Femur (tissue), 1 donor: ENCODE measurements at regions not wholly inside any gene's neighbourhood (a gene's known extent, or its start where the extent isn't known, plus 50 kb on each side); places are given as distances from the start of the nearest gene placed in this dataset.
"Not testable (repeated sequence)": the region's sequence is repeated elsewhere in the genome, so short reads cannot be mapped to it uniquely, and the experiment has no call there.

Source experiments
- DNase-seq: peaks from one replicate; pipeline ENCODE4 v3.0.0-alpha.2; 2017

DNA sequence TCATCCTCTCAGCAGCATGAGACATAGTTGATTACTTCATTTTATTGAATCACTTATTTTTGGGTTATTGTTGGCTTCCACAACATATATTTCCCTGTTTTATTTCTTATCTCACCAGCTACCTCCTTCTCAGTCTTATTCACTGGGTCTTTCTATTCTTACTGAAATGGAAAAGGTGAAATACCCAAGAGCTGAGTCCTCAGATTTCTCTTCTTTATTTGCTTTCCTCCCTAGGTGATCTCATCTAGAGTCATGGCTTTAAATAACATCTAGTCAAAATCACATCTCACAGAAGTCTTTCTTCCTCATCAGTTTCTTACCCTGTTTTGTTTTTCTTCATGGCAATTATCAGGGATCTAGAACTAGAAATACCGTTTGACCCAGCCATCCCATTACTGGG is 105.0 kb upstream of the RBBP8 start:
- DNase-seq = no peak

DNA sequence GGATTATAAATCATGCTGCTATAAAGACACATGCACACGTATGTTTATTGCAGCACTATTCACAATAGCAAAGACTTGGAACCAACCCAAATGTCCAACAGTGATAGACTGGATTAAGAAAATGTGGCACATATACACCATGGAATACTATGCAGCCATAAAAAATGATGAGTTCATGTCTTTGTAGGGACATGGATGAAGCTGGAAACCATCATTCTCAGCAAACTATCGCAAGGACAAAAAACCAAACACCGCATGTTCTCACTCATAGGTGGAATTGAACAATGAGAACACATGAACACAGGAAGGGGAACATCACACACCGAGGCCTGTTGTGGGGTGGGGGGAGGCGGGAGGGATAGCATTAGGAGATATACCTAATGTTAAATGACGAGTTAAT is 104.5 kb upstream of the RBBP8 start:
- DNase-seq = not testable (repeated sequence)

DNA sequence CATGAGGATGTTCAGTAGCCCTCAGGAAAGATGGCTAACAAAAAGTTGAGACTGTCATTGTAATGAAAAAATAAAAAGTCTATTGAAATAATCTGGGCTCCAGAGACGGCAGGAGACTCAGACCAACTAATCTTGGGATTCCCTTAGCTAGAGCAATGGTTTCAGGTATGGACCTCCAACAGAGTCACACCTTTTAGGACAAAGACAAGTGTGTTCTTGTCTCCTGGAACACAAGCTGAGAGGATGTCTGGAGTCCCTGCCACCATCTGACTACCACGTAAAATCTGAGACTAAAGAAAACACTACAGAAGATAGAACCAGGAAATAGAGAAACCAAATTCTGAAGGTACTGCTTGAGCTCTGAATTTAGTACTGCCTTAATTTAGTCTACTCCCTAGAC is 103.3 kb upstream of the RBBP8 start:
- DNase-seq = no peak

DNA sequence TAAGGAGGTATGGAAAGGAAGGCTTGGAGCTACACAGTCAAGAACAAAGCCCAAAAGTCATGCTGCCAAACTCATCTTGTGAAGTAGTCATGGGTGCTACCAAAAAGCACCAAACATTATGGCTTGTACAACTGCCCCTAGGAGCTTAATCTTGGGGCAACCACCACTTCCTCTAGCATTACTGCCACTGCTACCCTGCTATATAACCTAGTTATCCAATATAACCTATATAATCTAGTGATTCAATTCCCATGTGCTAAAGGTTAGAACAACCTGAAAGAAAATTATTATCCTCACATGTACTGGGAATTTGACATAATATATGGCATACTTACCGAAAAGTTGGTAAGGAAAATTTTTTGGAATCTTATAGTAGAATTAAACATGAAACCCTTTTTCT is 102.6 kb upstream of the RBBP8 start:
- DNase-seq = no peak

DNA sequence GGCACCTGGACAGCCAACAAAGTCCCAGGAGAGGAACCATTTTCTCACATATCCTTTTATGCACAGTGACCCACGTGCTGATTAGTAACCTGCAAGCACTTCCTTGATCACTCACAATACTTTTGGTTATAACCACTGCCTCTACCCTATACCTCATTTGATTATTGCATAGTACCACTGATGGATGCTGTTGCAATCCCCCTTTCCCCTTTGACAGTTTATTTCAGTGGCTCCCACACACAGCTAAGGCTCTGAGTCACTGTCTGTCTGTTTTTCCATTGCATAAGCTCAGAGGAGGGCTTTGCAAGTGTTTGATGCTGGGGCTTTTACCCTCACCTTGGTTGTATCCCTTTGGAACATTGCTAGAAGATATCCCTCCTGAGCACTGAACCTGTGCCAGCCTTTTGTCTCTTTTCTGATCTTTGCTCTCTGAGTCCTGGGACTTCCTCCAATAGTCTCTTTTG is 101.7 kb upstream of the RBBP8 start:
- no peak for DNase-seq

DNA sequence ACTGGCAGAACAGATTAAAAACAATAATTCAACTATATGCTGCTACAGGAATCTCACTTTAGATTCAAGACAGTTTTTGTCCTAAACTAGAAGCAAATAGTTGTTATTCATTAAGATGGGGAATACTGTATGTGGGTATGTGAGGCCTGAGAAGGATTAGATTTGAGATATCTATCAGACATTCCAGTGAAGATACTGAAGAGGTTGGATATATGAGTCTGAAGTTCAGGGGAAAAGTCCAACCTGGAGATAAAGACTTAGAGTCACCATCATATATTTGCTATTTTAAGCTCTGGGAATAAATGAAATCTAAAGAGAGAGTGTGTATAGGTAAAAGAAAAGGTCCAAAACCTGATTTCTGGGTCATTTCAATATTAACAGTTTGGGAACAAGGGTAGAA is 96.2 kb upstream of the RBBP8 start:
- DNase-seq = no peak

DNA sequence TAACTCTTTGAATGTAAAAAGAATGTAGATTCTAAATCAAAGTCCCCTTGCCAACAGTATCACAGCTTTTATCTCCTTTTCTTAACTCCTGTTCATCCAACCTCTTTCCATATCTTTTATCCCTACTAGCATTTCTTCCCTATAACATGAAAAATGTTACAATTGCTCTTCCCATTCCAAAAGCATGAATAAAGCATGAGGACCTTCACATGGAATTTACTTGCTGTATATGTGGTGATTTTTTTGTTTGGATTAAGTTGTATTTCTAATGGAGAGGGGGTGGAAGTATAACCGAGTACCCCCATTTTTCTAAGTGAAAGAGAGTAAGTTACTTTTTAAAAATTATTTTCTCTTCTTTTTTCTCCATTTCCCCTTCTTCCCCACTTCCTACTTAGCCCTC is 94.9 kb upstream of the RBBP8 start:
- no peak for DNase-seq

DNA sequence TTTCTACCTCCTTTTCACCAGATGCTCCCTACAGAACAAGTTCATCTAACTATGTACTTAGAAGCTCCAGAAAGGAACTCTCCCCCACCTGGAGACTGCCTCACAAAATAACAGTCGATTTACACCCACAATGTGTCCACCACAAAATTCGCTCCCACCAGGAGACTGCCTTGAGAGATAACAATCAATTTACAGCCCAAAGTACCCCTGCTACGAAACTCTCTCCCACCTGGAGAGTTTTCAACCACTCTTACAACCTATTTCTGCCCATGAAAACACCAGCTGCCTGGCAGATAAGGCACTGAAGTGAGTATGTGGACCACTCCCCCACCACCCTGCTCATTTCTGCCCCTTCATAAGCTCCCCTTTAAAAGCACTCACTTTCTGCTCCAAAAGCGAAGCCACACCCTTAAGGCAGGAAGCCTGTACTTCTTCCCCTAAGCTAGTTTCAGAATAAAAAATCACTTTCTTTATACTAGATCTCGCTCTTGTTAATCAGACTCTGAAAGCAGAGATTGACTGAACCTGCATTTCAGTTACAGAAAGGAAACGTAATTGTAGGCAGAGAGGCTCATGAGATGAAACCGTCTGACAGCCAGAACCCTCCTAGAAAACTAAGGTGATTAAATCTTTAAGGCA is 94.4 kb upstream of the RBBP8 start:
- DNase-seq = no peak

DNA sequence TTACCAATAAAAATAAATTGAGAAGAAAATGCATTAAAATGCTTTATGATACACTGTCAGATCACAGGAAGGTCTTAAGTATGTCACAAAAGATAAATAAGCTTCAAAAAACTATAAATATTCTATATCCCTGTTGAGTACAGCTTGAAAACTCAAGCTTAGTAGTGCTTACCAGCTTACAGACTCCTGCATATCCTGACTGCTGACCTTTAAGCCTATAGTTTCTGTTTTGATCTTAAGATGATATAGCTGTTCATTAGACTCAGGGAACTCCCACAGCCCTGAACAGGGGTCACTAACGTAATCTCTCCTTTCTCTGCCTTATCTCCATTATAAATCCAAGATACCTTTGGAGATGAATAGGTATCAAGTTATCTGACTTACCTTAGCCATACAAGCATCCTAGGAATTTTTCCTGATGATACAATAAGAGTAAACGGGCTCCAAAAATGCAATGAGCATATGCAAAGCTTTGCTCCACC is 93.7 kb upstream of the RBBP8 start:
- DNase-seq = no peak

DNA sequence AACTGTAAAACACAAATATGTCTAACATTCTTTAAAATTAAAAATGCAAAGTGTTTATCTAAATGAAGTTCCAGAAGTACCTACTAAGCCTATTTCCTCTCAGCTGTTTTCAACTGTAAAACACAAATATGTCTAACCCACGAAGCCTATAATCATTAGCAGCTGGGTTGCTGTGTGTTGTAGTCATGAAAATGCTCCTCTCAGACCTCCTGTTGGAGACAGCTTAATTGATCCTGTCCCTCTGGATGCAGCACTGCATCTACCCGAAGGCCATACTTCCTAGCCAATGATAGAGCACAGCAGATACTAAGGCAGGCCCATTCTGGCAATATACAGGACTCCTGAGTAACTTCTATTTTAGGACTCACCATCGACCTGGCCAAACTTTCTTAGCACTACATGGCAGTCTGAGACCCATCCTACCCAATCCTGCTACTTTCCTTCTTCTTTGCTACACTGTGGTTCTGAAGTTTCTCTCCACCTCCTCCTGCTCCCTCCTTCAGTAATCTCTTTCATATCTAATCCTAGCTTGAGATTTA is 92.5 kb upstream of the RBBP8 start:
- DNase-seq = no peak

DNA sequence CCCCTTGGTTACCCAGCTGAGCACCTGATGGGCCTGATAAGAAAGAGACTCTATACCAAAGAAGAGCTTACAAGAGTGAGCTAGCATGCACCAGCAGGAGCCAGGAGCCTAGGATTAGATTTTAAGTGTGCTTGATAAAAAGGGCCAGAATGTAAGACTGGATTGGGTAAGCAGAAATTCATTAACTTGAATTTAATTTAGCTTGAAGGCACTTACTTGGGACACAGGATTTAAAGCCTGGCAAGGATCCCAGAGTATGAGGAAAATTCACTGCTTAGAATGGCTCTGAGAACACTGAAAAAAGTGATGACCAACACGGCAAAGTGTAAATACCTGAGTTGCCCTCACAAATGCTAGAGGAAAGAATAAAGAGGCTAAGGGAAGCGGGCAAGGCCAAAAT is 91.3 kb upstream of the RBBP8 start:
- DNase-seq = no peak

DNA sequence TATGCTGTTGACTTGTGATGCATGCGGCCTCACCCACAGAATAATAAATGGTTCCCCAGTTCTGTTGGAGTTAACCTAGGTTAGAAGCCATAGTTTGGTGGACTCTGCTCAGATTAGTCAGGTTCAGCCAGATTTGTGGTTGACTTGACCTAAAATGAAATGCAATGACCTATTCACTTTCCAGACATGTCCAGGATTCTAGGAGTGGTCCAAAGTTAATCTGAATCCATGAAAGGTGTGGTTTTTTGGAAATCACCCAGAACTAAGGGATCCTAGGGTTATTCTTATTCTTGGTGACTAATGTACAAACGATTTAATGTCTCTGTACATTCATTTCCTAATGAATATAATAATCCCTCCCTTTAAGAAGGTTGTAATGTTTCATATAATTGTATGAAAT is 88.9 kb upstream of the RBBP8 start:
- DNase-seq = no peak

DNA sequence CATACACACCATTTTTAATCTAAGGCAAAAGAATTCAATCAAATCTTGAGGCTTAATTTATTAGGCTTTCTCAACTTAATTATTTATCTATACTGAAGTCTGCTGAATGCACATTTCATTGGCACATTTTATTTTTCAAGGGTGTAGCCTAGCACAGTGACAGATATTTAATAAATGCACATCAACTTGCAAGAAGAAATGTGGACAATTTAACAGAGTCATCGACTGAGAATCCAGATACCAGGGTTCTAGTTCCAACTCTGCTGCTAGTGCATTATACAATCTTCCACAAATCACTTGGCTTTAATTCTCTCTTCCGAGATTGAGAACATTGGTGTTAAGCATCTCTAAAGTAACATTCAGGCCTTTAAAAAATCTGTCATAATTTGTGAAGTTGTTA is 88.5 kb upstream of the RBBP8 start:
- DNase-seq = no peak

DNA sequence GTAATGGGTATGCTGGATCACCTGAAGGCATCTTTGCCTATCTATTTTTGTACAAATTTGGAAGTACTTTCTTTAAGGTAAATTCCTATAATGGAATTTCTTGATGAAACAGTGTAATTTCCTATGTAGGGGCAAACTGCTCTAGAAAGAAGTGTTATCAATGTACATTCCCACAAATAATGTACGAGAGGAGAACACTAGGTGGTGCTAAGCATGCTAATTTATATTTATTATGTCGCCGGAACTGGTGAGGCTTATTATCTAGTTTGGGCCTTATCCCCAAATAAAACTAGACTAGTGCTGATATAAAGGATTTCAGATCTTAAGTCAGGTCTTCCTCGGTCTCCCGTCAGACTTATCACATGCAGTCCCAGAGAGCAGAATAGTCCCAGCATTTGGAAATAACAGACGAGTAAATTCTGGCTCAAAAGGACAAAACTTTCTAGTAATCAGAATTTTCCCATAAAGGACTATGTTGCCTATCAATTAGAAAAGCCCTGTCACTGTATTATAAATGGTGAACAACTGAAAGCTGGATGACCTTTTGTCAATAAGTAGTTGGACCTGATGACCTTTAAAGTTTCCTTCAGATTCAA is 86.9 kb upstream of the RBBP8 start:
- DNase-seq = no peak

DNA sequence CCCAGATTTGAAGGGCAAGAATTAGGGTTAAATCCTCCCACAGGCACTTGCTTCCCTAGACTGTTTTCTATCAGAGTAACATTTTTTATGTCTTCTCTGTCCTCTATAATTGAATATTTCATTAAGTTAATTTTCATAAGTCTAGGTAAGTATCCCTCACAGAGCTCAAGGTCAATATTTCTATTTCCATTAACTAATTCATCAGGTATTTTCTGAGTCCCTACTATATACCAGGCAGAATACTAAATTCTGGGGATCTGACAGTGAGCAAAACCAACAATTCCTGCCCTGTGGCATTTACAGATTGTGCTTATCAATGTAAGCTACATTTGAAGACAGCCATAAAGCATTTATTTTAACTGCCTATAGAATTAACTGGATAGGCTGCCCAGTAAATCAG is 86.4 kb upstream of the RBBP8 start:
- DNase-seq = no peak

DNA sequence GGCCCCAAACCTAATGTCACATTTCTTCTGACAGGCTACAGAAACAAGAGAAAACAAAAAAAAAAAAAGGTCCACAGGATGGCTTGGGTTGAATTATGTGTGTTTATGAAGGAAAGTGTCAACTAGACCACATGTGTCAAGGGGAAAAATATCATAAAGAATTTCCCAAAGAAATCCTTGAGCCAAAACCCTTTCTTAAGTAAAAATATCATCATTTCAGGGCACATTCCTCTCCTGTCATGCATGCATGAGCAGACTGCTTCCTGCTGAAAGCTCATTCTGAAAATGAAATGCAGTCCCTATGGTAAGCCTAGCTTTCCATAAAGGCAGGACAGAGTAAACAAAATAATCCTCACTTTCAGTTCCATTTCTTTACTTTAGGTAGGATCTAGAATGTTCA is 85.7 kb upstream of the RBBP8 start:
- no peak for DNase-seq

DNA sequence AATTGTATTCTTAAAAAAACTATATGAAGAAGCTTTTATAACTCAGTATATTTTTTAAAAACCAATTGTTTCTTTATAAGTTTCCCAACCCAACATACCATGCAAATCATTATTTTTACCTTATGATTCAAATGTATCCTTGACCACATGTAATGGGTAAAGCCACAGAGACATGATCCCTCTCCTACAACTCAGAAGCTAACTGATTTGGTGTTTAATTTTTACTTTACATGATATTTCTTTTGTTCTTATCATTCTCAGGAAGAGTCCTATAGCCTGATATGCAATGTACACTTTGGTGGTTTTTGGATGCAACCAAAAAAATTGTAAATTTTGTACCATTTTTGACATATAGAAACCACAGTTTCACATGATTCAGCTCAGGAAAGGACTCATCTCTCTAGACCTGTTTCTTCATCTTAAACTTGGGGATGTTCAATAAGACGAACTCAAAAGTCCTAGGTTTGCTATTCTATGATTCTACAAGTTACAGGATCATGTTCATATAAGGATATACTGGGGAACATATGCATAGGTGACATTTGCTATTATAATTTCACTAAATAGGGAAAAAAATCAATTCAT is 85.2 kb upstream of the RBBP8 start:
- DNase-seq = no peak

DNA sequence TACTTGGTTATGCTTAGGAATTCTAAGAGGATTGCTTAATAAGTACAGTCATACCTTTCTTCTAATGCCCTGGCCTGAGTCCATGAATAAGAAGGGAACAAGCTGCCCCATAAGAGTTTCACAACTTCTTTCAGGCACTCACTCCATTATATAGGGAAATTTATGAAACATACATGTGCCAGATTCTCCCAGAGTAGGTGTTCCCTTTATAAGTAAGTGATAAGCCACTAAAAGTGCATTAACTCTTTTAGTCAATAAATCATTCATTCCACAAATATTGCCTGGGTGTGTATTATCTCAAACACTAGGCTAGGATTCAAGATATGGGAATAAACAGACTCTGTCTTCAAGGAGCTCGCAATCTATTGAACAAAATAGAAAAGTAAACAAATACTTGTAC is 84.5 kb upstream of the RBBP8 start:
- DNase-seq = no peak

DNA sequence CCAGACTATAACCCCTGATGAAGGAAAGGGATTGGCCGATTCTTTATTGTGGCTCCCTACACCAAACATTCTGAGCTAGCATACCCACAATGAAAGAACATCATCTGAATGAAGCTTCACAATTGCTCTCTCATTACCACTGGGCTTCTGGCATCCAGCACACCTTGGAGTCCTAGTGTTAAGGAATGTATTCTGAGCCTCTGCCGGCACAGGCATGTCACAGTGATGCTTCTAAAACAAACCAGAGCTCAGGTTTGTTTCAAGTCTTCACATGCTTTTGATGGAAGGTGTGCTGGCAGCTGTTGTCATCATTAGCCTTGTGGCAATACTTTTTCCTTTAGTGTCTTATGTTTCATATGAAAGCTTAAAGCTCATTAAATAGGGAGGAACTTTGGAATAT is 76.3 kb upstream of the RBBP8 start:
- no peak for DNase-seq

DNA sequence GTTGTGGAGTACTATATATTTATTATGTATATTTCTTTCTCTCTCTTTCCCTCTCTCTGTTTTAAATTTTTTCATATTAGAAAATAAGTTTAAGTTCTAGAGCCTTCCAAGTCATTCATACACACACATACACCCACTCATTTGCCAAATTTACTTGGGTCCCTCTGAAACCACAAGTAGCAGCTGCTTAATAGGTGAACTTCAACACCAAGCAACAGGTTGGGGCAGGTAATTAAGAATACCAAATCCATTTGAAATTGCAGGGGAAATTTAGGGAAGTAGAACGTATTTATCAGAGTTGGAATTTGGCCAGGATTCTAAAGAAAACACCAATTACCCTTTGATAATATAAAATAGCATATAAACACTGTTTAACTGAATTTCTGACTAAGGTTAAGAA is 75.0 kb upstream of the RBBP8 start:
- no peak for DNase-seq

DNA sequence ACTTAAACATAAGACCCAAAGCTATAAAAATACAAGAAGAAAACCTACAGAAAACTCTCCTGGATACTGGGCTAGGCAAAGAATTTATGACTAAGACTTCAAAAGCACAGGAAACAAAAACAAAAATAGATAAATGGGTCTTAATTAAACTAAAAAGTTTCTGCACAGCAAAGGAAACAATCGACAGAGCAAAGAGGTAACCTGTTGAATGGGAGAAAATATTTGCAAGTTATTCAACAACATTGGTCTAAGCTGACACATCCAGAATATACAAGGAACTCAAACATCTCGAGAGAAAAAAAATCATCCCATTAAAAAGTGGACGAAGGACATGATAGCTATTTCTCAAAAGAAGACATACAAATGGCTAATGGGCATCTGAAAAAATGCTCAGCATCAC is 72.3 kb upstream of the RBBP8 start:
- DNase-seq = no peak

DNA sequence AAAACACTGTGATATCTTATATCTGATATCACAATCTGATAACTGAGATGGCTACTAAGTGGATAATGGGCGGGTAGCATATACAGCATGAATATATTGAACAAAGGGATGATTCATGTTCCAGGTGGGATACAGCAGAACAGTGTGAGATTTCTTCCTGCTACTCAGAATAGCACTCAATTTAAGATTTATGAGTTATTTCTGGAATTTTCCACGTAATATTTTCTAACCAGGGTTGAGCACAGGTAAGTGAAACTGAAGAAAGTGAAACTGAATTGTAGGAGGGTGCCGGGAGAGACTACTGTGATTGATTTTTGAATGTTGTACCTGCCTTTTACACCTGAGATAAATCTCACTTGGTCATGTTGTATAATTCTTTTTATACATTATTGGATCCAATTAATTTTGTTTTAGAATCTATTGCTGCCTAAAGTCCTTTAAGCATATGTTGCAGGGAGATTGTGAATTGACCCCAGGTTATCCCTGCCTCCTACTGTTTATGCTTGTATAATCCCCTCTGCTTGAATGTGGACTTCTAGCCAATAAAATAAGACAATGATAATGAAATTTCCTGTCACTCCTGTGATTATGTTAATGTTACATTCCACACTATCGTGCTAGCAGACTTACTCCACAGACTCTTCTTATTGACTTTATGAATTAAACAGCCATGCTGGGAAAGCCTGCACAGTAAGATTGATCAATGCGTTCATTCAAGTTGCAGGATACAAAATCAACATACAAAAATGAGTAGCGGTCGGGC is 67.6 kb upstream of the RBBP8 start:
- no peak for DNase-seq

DNA sequence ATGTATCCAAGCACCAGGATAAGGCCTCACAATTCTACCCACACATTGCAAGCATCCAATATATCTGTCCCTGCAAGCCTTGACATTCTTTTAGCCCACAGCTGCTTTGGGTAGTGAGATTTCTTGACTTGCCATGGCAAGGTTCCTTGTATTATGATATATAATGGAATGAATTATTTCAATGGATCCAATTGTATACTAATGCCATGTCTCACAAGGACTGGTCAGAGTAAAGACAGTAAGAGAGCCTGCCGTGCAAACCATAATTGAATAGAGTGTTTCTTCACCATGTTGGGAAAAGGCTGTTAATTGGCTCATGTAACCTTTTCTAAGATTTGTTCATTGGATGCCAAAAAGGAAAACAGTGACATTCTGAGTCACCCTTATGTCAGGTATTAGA is 64.3 kb upstream of the RBBP8 start:
- no peak for DNase-seq
